Neuron (in vitro differentiated cells): ENCODE measurements at regions not wholly inside any gene's neighbourhood (a gene's known extent, or its start where the extent isn't known, plus 50 kb on each side); places are given as distances from the start of the nearest gene placed in this dataset.

Source experiments
- H2AFZ ChIP-seq: one replicate; pipeline ENCODE4 v1.6.1; 2013; ENCODE audit warnings: low read depth, mild to moderate bottlenecking, inconsistent platforms, low read length, moderate library complexity
- H3K27me3 ChIP-seq: one replicate; pipeline ENCODE4 v1.6.1; 2013; ENCODE audit warnings: low read length; ENCODE audit not compliant: insufficient read depth
- H3K36me3 ChIP-seq: one replicate; pipeline ENCODE4 v1.6.1; 2013; ENCODE audit warnings: low read length; ENCODE audit not compliant: insufficient read depth
- H3K4me1 ChIP-seq: one replicate; pipeline ENCODE4 v1.6.1; 2013; ENCODE audit warnings: low read length; ENCODE audit not compliant: insufficient read depth
- H3K4me3 ChIP-seq: 2 replicates; pipeline ENCODE4 v1.5.1; 2013; ENCODE audit warnings: mild to moderate bottlenecking, low read length, moderate library complexity
- H3K9me3 ChIP-seq: one replicate; pipeline ENCODE4 v1.6.1; 2013; ENCODE audit warnings: low read length

DNA sequence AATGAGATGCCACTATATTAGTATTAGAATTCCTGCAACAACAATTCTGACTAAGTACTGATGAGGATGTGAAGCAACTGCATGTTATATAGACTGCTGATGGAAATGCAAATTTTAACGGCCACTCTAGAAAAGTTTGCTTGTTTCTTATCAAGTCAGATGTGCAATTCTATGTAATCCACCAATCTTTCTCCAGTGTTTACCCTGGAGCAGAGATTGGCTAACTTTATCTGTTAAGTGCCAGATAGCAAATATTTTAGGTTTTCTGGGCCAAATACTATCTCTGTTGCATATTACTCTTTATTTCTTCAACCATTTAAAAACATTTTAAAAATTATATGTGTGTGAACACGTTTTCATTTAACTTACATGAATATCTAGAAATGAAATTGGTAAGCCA lies 586.9 kb downstream of the FAM181B start:
- Histone ChIP-seq H2AFZ (no peak overlapping the region), H3K27me3 (no peaks in the 10 kb centered on the region), H3K36me3 (no peaks in the 10 kb centered on the region), H3K9me3 (no peaks in the 10 kb centered on the region), H3K4me3 (no peak overlapping the region), H3K4me1 (no peaks in the 10 kb centered on the region)

DNA sequence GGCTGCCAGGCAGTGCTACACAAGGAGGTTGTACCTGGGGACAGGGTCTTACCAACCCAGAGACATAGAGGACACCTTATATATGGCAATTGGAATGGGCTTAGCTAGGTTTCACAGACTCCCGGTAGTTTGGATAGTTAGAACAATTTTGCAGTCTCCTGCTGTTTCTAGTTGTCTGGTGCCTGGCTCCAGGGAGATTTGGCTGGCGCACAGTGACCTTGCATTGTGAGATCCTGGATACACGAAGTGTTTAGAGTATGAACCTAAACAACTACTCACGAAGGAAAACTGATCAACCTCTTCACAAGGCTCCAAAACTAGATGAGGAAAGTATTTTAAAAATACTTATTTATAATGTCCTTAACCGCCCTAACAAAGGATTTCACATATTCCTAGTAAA lies 614.7 kb downstream of the FAM181B start:
- Histone ChIP-seq H3K36me3 (no peaks in the 10 kb centered on the region), H3K4me1 (no peaks in the 10 kb centered on the region), H3K4me3 (no peak overlapping the region), H3K27me3 (no peaks in the 10 kb centered on the region), H2AFZ (no peak overlapping the region), H3K9me3 (no peaks in the 10 kb centered on the region)

DNA sequence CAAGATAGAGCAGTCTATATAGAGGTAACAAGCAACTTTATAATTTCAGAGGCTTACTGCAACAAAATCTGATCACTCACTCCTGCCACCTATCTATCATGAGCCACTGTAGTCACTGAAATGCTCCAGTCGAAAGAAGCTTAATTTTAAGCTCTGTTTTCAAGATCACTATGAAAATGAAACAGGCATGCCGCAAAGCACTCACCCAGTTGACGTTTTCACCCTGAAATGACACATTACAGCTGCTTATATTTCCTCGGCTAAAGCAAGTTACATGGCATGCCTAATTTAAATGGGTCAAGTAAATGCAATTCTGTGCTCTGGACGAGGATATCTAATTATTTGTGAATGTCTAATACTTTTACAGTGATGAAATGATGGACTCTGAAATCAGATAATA lies 616.3 kb downstream of the FAM181B start:
- Histone ChIP-seq H3K4me3 (no peak overlapping the region), H3K4me1 (no peaks in the 10 kb centered on the region), H3K36me3 (no peaks in the 10 kb centered on the region), H2AFZ (no peak overlapping the region), H3K9me3 (no peaks in the 10 kb centered on the region), H3K27me3 (no peaks in the 10 kb centered on the region)

DNA sequence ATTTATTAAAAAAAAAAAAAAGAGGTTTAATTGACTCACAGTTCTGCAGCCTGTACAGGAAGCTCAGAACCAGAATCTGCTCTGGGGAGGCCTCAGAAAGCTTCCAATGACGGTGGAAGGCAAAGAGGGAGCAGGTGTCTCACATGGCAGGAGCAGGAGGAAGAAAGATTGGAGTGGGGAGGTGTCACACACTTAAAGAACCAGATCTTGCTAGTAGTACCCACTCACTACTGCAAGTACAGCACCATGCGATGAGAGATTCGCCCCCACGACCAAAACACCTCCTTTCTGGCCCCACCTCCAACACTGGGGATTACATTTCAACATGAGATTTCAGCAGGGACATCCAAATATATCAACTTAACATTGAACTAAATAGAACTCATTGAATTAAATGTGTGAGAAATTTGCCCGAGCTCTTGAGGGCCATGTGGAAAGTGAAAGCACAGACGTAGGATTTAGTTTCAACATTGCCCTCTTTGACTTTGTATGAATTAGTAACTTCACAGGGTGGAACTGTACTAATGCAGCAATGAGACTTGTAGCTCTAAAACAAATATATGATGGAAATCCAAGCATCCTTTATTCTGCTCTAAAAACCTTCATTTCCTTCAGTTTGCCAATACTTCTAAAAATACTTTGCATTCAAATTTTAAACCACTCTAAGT lies 628.2 kb downstream of the FAM181B start:
- no peak overlapping the region for H2AFZ ChIP-seq
- H3K27me3 ChIP-seq: no peaks in the 10 kb centered on the region
- no peaks in the 10 kb centered on the region for H3K36me3 ChIP-seq
- H3K4me1 ChIP-seq: no peaks in the 10 kb centered on the region
- no peak overlapping the region for H3K4me3 ChIP-seq
- no peaks in the 10 kb centered on the region for H3K9me3 ChIP-seq

DNA sequence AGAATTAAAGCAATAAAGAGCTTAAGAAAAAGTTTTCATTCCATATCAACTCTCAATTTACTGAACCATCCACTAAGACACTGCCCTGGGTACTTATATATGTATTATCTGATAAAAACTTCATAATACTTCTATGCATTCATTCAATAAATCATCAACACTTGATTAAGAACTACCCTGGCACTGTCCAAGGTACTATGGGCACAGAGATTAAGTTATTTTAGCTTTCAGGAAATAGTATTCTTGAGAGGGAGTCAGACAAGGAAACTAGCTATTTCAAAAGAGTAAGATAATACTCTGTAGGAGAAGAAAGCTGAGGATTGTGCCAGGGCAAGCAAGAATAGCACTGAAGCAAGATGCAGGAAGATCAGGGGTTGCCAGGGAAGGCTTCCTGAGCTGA lies 640.8 kb downstream of the FAM181B start:
- Histone ChIP-seq H2AFZ (no peak overlapping the region), H3K27me3 (no peaks in the 10 kb centered on the region), H3K9me3 (no peaks in the 10 kb centered on the region), H3K4me3 (no peak overlapping the region), H3K4me1 (no peaks in the 10 kb centered on the region), H3K36me3 (no peaks in the 10 kb centered on the region)

DNA sequence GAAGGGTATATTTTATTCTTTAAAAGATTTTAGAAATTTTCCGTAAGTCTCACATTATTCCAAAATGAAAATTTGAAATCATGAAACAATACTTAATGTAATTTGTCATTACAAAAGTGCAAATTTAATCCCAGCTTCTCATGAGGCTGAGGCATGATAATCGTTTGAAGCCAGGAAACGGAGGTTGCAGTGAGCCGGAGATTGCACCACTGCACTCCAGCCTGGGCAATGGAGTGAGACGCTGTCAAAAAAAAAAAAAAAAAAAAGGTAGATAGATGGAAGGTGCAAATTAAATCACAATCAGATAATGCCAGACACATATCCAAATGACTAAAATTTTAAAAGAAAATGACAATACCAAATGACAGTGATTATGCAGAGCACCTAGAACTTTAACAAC lies 644.2 kb downstream of the FAM181B start:
- H3K9me3 ChIP-seq: no peaks in the 10 kb centered on the region
- H3K4me3 ChIP-seq: no peak overlapping the region
- H3K27me3 ChIP-seq: no peaks in the 10 kb centered on the region
- H3K4me1 ChIP-seq: no peaks in the 10 kb centered on the region
- no peaks in the 10 kb centered on the region for H3K36me3 ChIP-seq
- H2AFZ ChIP-seq: no peak overlapping the region

DNA sequence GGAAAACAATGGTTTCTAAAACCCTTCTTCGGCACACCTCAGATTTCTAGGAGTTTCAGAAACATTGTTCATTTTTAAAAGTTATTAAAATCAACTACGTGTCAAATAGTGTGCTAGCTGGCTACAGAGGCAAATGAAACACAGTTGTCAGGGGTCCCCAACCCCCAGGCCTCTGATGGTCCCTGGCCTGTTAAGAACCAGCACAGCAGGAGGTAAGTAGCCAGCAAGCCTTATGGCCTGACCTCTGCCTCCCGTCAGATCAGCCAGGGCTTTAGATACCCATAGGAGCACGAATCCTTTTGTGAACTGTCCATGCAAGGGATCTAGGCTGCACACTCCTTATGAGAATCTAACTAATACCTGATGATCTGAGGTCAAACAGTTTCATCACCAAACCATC lies 648.2 kb downstream of the FAM181B start:
- H2AFZ ChIP-seq: no peak overlapping the region
- no peaks in the 10 kb centered on the region for H3K36me3 ChIP-seq
- H3K4me3 ChIP-seq: no peak overlapping the region
- H3K4me1 ChIP-seq: no peaks in the 10 kb centered on the region
- H3K9me3 ChIP-seq: no peaks in the 10 kb centered on the region
- H3K27me3 ChIP-seq: no peaks in the 10 kb centered on the region

DNA sequence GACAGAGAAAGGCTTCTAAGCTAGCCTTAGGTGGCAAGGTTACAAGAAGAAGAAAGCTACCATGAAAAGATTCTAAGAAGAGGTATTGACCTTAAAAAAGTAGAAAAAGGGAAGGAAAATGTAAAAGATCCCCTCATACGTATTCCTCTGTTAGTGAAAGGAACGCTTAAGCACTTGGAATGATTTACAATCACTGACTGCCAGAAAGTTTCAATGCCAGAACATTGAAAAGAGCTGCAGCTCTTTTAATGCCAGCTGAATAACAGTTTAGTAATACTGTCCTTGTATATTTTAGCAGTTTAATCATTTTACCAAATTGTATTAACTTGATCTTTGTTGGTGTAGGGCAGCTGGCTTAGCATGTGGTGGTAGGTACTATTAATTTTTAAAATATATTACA lies 650.7 kb downstream of the FAM181B start:
- H3K36me3 ChIP-seq: no peaks in the 10 kb centered on the region
- no peaks in the 10 kb centered on the region for H3K9me3 ChIP-seq
- H3K27me3 ChIP-seq: no peaks in the 10 kb centered on the region
- H2AFZ ChIP-seq: no peak overlapping the region
- no peaks in the 10 kb centered on the region for H3K4me1 ChIP-seq
- no peak overlapping the region for H3K4me3 ChIP-seq

DNA sequence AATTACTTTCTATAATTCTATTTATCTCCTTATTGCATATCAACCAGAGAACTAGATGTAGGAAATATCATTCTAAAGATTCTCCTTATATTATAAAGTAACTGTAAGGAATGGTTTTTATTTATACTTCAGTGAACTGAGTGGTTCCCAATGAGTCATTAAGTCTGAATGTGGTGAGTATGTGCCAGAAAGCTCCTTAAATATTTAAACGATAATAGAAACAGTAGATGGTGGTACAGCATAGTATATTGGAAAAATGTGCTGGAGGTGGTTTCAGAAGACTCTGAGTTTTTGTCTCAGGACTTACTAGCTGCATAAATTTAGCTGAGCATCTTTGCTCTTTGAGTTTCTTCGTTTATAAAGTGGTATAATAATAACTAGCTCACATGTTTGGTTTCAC lies 653.5 kb downstream of the FAM181B start:
- Histone ChIP-seq H3K27me3 (no peaks in the 10 kb centered on the region), H3K9me3 (no peaks in the 10 kb centered on the region), H3K4me3 (no peak overlapping the region), H3K4me1 (no peaks in the 10 kb centered on the region), H2AFZ (no peak overlapping the region), H3K36me3 (no peaks in the 10 kb centered on the region)

DNA sequence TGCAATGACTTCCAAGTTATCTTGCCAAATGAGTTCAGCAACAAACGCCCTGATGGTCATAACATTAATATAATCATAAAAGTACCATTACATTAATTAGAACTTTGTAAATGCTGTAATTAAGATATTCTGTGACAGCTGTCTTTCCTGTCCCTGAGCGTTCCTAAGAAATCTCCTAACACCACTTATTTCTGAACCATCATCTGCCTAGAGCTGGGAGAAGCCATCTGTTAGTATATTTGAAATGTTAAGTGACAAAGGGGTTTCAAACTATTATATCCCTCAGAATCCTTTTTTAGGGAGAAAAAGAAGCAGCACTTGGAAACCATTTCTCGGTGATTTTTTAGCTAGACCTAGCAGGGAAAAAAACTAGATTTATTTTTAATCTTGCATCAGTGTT lies 657.5 kb downstream of the FAM181B start:
- Histone ChIP-seq H3K27me3 (no peaks in the 10 kb centered on the region), H3K36me3 (no peaks in the 10 kb centered on the region), H3K4me1 (no peaks in the 10 kb centered on the region), H3K4me3 (no peak overlapping the region), H2AFZ (no peak overlapping the region), H3K9me3 (no peaks in the 10 kb centered on the region)

DNA sequence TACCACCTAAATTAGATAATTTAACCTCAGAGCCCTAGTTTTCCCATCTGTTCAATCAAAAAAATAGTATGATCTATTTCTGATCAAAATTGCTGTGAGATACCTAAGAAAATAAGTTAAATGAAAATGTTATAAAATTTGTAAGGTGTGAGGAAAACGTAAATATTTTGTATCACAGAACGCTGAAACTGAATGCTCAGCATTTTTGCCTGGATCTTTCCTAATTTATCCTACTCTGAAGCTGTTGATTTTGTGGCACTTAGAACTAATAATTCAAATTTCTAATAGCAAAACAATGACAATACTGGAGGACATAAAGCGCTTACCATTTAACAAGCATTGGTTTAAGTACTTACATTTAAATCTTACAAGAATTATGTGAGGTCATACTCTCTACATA lies 674.2 kb downstream of the FAM181B start:
- no peaks in the 10 kb centered on the region for H3K27me3 ChIP-seq
- no peaks in the 10 kb centered on the region for H3K9me3 ChIP-seq
- no peak overlapping the region for H2AFZ ChIP-seq
- no peaks in the 10 kb centered on the region for H3K4me1 ChIP-seq
- H3K36me3 ChIP-seq: no peaks in the 10 kb centered on the region
- no peak overlapping the region for H3K4me3 ChIP-seq

DNA sequence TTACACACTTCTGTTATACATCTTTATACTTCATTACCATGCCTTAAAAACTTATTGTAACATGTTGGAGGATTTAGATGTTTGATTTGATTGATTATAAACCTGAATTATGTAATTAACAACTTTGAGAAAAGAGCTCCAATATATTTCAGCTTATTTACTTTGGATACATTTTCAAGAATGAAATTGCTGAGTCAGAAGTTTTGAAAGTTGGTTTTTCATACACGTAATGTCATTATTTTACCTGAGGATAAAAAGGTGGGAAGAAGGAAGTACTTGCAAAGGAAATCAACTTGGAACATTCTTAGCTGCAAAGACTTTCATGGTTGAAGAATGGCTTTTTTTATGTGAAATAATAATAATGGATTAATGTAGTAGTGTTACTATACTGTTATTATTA lies 677.2 kb downstream of the FAM181B start:
- no peaks in the 10 kb centered on the region for H3K27me3 ChIP-seq
- H3K36me3 ChIP-seq: no peaks in the 10 kb centered on the region
- H3K9me3 ChIP-seq: no peaks in the 10 kb centered on the region
- no peak overlapping the region for H2AFZ ChIP-seq
- H3K4me3 ChIP-seq: no peak overlapping the region
- H3K4me1 ChIP-seq: no peaks in the 10 kb centered on the region

DNA sequence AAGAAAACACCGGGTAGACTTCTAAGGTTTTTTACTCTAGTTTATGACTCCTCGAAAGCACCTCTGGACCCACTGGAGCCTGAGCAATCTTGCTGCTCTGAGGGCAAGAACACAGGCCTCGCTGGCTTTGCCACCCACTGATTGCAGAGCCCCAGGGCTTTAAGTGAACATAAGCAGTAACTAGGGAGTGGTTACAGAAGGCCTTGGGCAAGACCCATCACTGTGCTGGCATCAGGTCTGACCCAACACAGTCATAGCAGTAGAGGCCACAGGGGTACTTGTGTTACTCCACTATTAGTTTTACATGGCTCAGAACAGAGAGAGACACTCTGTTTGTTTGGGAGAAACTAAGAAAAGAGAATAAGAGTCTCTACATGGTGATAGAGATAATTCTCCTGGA lies 684.5 kb downstream of the FAM181B start:
- H3K27me3 ChIP-seq: no peaks in the 10 kb centered on the region
- H3K9me3 ChIP-seq: no peaks in the 10 kb centered on the region
- no peaks in the 10 kb centered on the region for H3K4me1 ChIP-seq
- H3K4me3 ChIP-seq: no peak overlapping the region
- H3K36me3 ChIP-seq: no peaks in the 10 kb centered on the region
- no peak overlapping the region for H2AFZ ChIP-seq

DNA sequence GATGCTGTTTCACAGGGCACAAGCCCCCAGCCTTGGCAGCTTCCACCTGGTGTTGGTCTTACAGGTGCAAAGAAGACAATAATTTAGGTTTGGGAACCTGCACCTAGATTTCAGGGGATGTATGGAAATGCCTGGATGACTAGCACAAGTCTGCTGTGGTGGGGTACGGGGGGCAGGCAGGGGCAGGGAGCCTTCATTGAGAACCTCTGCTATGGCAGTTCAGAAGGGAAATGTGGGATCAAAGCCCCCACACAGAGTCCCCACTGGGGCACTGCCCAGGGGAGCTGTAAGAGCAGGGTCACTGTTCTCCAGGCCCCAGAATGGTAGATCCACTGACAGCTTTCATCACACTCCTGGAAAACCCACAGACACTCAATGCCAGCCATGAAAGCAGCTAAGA lies 686.5 kb downstream of the FAM181B start:
- H3K27me3 ChIP-seq: no peaks in the 10 kb centered on the region
- no peaks in the 10 kb centered on the region for H3K9me3 ChIP-seq
- H3K4me1 ChIP-seq: no peaks in the 10 kb centered on the region
- H3K4me3 ChIP-seq: no peak overlapping the region
- H2AFZ ChIP-seq: no peak overlapping the region
- no peaks in the 10 kb centered on the region for H3K36me3 ChIP-seq
